ENCODE measurements at regions not wholly inside any gene's neighbourhood (a gene's known extent, or its start where the extent isn't known, plus 50 kb on each side); places are given as distances from the start of the nearest gene placed in this dataset.

DNA sequence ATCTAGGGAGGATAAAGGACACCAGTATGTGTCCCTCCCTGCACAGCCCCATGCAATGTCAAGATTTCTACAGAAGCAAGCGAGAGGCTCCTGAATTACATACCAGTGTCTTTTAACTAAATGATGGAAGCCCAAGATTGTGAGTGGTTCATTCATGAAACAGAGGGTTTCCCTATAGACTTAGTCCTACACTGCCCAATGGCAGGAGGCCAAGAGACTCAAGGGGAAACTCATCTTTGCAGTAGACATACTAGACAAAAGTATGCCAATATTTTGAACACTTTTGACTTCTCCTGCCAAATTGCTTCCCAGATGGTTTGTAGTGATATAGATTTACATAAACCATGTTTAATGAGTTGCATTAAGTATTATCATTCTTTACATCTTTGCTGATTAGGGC is 557.2 kb upstream of the JAG1 start:
- Histone ChIP-seq H3K36me3 (ENCODE audit: insufficient read depth, low read length) (no peaks in the 10 kb centered on the region), H4K20me1 (ENCODE audit: insufficient read depth, low read length) (no peaks in the 10 kb centered on the region), H3K9ac (ENCODE audit: low read length) (no peak overlapping the region), H3K4me1 (ENCODE audit: insufficient read depth, low read length) (peaks cover 36% of the 10 kb centered on the region), H3K9me3 (ENCODE audit: insufficient read depth, low read depth, low read length) (no peaks in the 10 kb centered on the region), H3K27me3 (ENCODE audit: insufficient read depth, low read length) (no peaks in the 10 kb centered on the region), H2AFZ (ENCODE audit: low read depth, low read length) (no peak overlapping the region), H3K4me3 (ENCODE audit: insufficient read depth, low read depth, low read length) (no peak overlapping the region), H3K4me2 (ENCODE audit: low read length) (no peak overlapping the region), H3K27ac (ENCODE audit: low read depth, low read length) (no peak overlapping the region), H3K79me2 (ENCODE audit: insufficient read depth, low read length) (no peaks in the 10 kb centered on the region)
- Mint-ChIP-seq H3K36me3 (ENCODE audit: low read depth, unreplicated experiment) (peaks cover 1% of the 10 kb centered on the region), H3K9me3 (ENCODE audit: unreplicated experiment) (no peaks in the 10 kb centered on the region), H3K27ac (ENCODE audit: unreplicated experiment) (peak overlapping the region; percentile 67), H3K4me1 (ENCODE audit: low read depth, unreplicated experiment) (peaks cover 43% of the 10 kb centered on the region), H3K27me3 (ENCODE audit: low read depth, unreplicated experiment) (no peaks in the 10 kb centered on the region), H3K4me3 (ENCODE audit: unreplicated experiment) (no peak overlapping the region)
- FAIRE-seq (no peak), DNase-seq (ENCODE audit: low read depth) (no peak)
- TF ChIP-seq, protein P1, sequence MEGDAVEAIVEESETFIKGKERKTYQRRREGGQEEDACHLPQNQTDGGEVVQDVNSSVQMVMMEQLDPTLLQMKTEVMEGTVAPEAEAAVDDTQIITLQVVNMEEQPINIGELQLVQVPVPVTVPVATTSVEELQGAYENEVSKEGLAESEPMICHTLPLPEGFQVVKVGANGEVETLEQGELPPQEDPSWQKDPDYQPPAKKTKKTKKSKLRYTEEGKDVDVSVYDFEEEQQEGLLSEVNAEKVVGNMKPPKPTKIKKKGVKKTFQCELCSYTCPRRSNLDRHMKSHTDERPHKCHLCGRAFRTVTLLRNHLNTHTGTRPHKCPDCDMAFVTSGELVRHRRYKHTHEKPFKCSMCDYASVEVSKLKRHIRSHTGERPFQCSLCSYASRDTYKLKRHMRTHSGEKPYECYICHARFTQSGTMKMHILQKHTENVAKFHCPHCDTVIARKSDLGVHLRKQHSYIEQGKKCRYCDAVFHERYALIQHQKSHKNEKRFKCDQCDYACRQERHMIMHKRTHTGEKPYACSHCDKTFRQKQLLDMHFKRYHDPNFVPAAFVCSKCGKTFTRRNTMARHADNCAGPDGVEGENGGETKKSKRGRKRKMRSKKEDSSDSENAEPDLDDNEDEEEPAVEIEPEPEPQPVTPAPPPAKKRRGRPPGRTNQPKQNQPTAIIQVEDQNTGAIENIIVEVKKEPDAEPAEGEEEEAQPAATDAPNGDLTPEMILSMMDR (IDR thresholded peaks at IDR 0.05; ENCODE audit: insufficient read depth, low read depth, low read length) = no peak
- no peak for TF ChIP-seq EZH2 (IDR thresholded peaks at IDR 0.05; ENCODE audit: insufficient read depth, low read length)

DNA sequence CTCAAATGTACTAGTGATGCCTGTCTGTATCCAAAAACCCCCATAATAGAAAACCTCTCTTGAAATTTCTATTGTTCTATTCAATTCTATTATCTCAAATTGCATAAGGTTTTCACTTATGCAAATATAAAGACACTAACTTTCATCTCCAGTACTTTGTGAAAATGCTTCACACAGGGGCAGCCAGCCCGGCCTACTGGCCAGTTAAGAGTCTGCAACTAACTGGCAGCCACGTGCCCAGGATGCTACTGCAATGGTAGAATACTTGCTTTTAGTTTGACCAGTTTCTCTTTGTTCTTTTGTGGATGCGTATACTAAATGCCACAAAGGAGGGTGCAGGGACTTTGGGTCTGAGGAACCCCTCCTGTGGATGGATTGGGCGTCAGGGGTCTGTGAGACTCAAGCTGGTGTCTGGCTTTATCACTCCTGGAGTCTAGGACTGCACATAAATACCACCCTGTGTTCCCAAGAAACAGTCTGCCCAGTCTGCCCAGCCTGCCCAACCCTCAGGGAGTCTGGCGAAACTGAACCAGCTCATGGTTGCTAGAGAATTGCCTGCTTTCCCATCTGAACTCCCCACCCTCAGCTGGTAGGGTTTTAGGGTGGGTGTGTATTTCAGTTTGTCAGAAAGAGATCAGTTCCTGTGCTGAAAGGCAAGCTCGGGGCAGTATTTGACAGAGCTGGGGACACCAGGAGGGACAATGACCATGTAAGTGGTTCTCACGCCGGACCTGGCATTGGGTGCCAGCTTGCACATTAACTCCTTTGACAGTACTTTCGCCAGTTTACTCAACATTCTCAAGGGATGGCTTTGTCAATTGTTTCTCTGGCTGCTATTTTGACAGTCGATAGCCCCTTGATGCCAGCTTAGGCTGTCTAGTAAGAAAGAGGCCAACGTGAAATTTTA is 558.2 kb upstream of the JAG1 start:
- Histone ChIP-seq H3K27ac (ENCODE audit: low read depth, low read length) (no peak overlapping the region), H3K4me1 (ENCODE audit: insufficient read depth, low read length) (peaks cover 36% of the 10 kb centered on the region), H4K20me1 (ENCODE audit: insufficient read depth, low read length) (no peaks in the 10 kb centered on the region), H3K9ac (ENCODE audit: low read length) (no peak overlapping the region), H2AFZ (ENCODE audit: low read depth, low read length) (no peak overlapping the region), H3K27me3 (ENCODE audit: insufficient read depth, low read length) (no peaks in the 10 kb centered on the region), H3K4me2 (ENCODE audit: low read length) (no peak overlapping the region), H3K9me3 (ENCODE audit: insufficient read depth, low read depth, low read length) (no peaks in the 10 kb centered on the region), H3K79me2 (ENCODE audit: insufficient read depth, low read length) (no peaks in the 10 kb centered on the region), H3K4me3 (ENCODE audit: insufficient read depth, low read depth, low read length) (no peak overlapping the region), H3K36me3 (ENCODE audit: insufficient read depth, low read length) (no peaks in the 10 kb centered on the region)
- no peak overlapping the region for H3K4me3 Mint-ChIP-seq (ENCODE audit: unreplicated experiment)
- no peaks in the 10 kb centered on the region for H3K9me3 Mint-ChIP-seq (ENCODE audit: unreplicated experiment)
- no peak for DNase-seq (ENCODE audit: low read depth)
- no peaks in the 10 kb centered on the region for H3K27me3 Mint-ChIP-seq (ENCODE audit: low read depth, unreplicated experiment)
- peaks cover 1% of the 10 kb centered on the region for H3K36me3 Mint-ChIP-seq (ENCODE audit: low read depth, unreplicated experiment)
- TF ChIP-seq, protein P1 (IDR thresholded peaks at IDR 0.05; ENCODE audit: insufficient read depth, low read depth, low read length) = no peak
- no peak for TF ChIP-seq EZH2 (IDR thresholded peaks at IDR 0.05; ENCODE audit: insufficient read depth, low read length)
- FAIRE-seq = no peak
- H3K27ac Mint-ChIP-seq (ENCODE audit: unreplicated experiment) = no peak overlapping the region
- H3K4me1 Mint-ChIP-seq (ENCODE audit: low read depth, unreplicated experiment) = peaks cover 49% of the 10 kb centered on the region

DNA sequence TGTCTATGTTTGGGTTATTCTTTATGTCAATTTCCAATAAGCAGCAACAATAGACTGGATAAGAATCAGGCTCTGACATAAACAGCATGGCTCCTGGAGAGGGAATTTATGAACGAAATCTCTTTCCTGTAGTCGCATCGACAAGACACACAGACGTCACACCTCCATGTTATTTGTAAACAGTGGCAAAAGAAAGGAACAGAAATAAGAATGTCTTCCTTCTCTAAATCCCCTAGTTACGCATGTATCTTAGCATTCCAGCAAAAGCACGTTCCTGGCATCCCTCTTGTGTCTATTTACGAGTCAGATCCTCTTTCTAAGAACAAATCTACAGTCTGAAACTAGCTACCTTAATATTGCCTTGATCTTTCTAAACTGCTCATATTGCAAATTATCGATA is 559.1 kb upstream of the JAG1 start:
- Histone ChIP-seq H3K27me3 (ENCODE audit: insufficient read depth, low read length) (no peaks in the 10 kb centered on the region), H3K9ac (ENCODE audit: low read length) (no peak overlapping the region), H4K20me1 (ENCODE audit: insufficient read depth, low read length) (no peaks in the 10 kb centered on the region), H3K79me2 (ENCODE audit: insufficient read depth, low read length) (no peaks in the 10 kb centered on the region), H2AFZ (ENCODE audit: low read depth, low read length) (no peak overlapping the region), H3K4me3 (ENCODE audit: insufficient read depth, low read depth, low read length) (no peak overlapping the region), H3K4me2 (ENCODE audit: low read length) (no peak overlapping the region), H3K9me3 (ENCODE audit: insufficient read depth, low read depth, low read length) (no peaks in the 10 kb centered on the region), H3K4me1 (ENCODE audit: insufficient read depth, low read length) (peaks cover 36% of the 10 kb centered on the region), H3K36me3 (ENCODE audit: insufficient read depth, low read length) (no peaks in the 10 kb centered on the region), H3K27ac (ENCODE audit: low read depth, low read length) (no peak overlapping the region)
- H3K4me3 Mint-ChIP-seq (ENCODE audit: unreplicated experiment) = no peak overlapping the region
- H3K36me3 Mint-ChIP-seq (ENCODE audit: low read depth, unreplicated experiment) = peaks cover 1% of the 10 kb centered on the region
- H3K4me1 Mint-ChIP-seq (ENCODE audit: low read depth, unreplicated experiment) = peaks cover 52% of the 10 kb centered on the region
- FAIRE-seq (no peak), DNase-seq (ENCODE audit: low read depth) (no peak)
- H3K9me3 Mint-ChIP-seq (ENCODE audit: unreplicated experiment) = no peaks in the 10 kb centered on the region
- H3K27ac Mint-ChIP-seq (ENCODE audit: unreplicated experiment) = no peak overlapping the region
- TF ChIP-seq, protein P1 (IDR thresholded peaks at IDR 0.05; ENCODE audit: insufficient read depth, low read depth, low read length) = no peak
- no peak for TF ChIP-seq EZH2 (IDR thresholded peaks at IDR 0.05; ENCODE audit: insufficient read depth, low read length)
- H3K27me3 Mint-ChIP-seq (ENCODE audit: low read depth, unreplicated experiment) = no peaks in the 10 kb centered on the region
